Aorta (tissue), 5 donors: ENCODE measurements at regions not wholly inside any gene's neighbourhood (a gene's known extent, or its start where the extent isn't known, plus 50 kb on each side); places are given as distances from the start of the nearest gene placed in this dataset.

ENCODE experiments used
- ATAC-seq: fragments of 200-7000 bp; cut with Tn5 transposase; one replicate; pipeline ENCODE4 v1.9.1; 2022; ENCODE audit warnings: moderate library complexity; ENCODE audit not compliant: low FRiP score
- DNase-seq, 2 donors: peaks; one replicate each; pipeline ENCODE4 v3.0.0-alpha.2; 2020
- H3K27ac ChIP-seq, 2 donors: one replicate each; pipeline ENCODE4 v1.5.1; 2013; ENCODE audit warnings: low read length in 2 of 2, mild to moderate bottlenecking in 2 of 2, moderate library complexity in 2 of 2, control low read depth in 1 of 2, inconsistent platforms in 1 of 2, low read depth in 1 of 2
- H3K27me3 ChIP-seq, 2 donors: one replicate each; pipeline ENCODE4 v1.6.1; 2013; ENCODE audit warnings: control low read depth in 1 of 2, low read length in 1 of 2, mild to moderate bottlenecking in 1 of 2, moderate library complexity in 1 of 2; ENCODE audit not compliant: insufficient read depth in 2 of 2, control insufficient read depth in 1 of 2
- H3K36me3 ChIP-seq, 2 donors: one replicate each; pipeline ENCODE4 v1.6.1; 2013; ENCODE audit warnings: control low read depth in 1 of 2, low read length in 1 of 2, mild to moderate bottlenecking in 1 of 2; ENCODE audit not compliant: insufficient read depth in 2 of 2, control insufficient read depth in 1 of 2
- H3K4me1 ChIP-seq, 2 donors: one replicate each; pipeline ENCODE4 v1.6.1; 2013; ENCODE audit warnings: low read length in 2 of 2, control low read depth in 1 of 2, mild to moderate bottlenecking in 1 of 2, moderate library complexity in 1 of 2; ENCODE audit not compliant: insufficient read depth in 2 of 2, control insufficient read depth in 1 of 2
- H3K4me3 ChIP-seq, 2 donors: one replicate each; pipeline ENCODE4 v1.5.1; 2013; ENCODE audit warnings: low read length in 2 of 2, control low read depth in 1 of 2, mild to moderate bottlenecking in 1 of 2
- H3K9me3 ChIP-seq: one replicate; pipeline ENCODE4 v1.6.1; 2013; ENCODE audit warnings: mild to moderate bottlenecking, low read length; ENCODE audit not compliant: control insufficient read depth
- WGBS, 2 donors: extraction: QIAGEN DNeasy Blood & Tissue Kit; methylation state at CpG; one replicate each; pipeline ENCODE4 v1.1.7; 2013; 5-methylcytosine and 5-hydroxymethylcytosine counted together
- intact Hi-C, 2 donors: fragments of 100-400 bp; cut with DNase I; formaldehyde crosslinking; loops; one replicate each; pipeline versions ENCODE4 v1.14.2 to v1.15.0; 2022
- donor health status: healthy with polysubstance abuse.
- donor health status: Bipolar disorder and iron deficiency.
- donor health status: DM: no; HTN: no; CAD: no.
- donor health status: DM: no; HTN: no; CAD: no.
- donor health status: DM: yes; HTN: yes; CAD: no.

GRCh38 chr5:75961818-75962217 is 121.4 kb upstream of the SV2C start:
- Histone ChIP-seq H3K36me3 (no peaks in the 10 kb centered on the region), H3K4me1 (no peaks in the 10 kb centered on the region), H3K4me3 (no peak overlapping the region), H3K27ac (no peak overlapping the region), H3K27me3 (no peaks in the 10 kb centered on the region), H3K9me3 (peaks cover 5% of the 10 kb centered on the region)
- 56 to 65% methylated on average over 1 of the region's 1 CpG for WGBS, 2 donors
- ATAC-seq (no peak), DNase-seq (no peak)
- intact Hi-C loops = no loop called here

GRCh38 chr5:75960129-75960528 is 123.1 kb upstream of the SV2C start:
- DNase-seq = no peak

GRCh38 chr5:75952963-75953362 is 130.2 kb upstream of the SV2C start:
- Histone ChIP-seq H3K27ac (no peak overlapping the region), H3K4me1 (no peaks in the 10 kb centered on the region), H3K9me3 (no peaks in the 10 kb centered on the region), H3K4me3 (no peak overlapping the region), H3K36me3 (no peaks in the 10 kb centered on the region), H3K27me3 (no peaks in the 10 kb centered on the region)
- no peak for ATAC-seq
- DNase-seq = no peak
- 50 to 52% methylated on average over 1 of the region's 1 CpG for WGBS, 2 donors
- intact Hi-C loops = no loop called here

More at GRCh38 chr5:75960129-75960528, 123.1 kb upstream of the SV2C start:
- peaks cover 5% of the 10 kb centered on the region for H3K9me3 ChIP-seq
- ATAC-seq = no peak
- intact Hi-C loops = no loop called here
- no peaks in the 10 kb centered on the region for H3K4me1 ChIP-seq
- no peaks in the 10 kb centered on the region for H3K27me3 ChIP-seq
- no peak overlapping the region for H3K4me3 ChIP-seq
- H3K36me3 ChIP-seq = no peaks in the 10 kb centered on the region
- H3K27ac ChIP-seq = no peak overlapping the region

GRCh38 chr5:75952291-75952690 is 130.9 kb upstream of the SV2C start:
- H3K4me1 ChIP-seq = no peaks in the 10 kb centered on the region
- ATAC-seq (no peak), DNase-seq (no peak)
- peaks cover 1% of the 10 kb centered on the region for H3K9me3 ChIP-seq
- intact Hi-C loops = no loop called here
- no peaks in the 10 kb centered on the region for H3K27me3 ChIP-seq
- WGBS, 2 donors = 42 to 63% methylated on average over 1 of the region's 1 CpG
- H3K4me3 ChIP-seq = no peak overlapping the region
- H3K36me3 ChIP-seq = no peaks in the 10 kb centered on the region
- no peak overlapping the region for H3K27ac ChIP-seq

GRCh38 chr5:75951716-75952115 is 131.5 kb upstream of the SV2C start:
- Histone ChIP-seq H3K27me3 (no peaks in the 10 kb centered on the region), H3K27ac (no peak overlapping the region), H3K9me3 (peaks cover 1% of the 10 kb centered on the region), H3K36me3 (no peaks in the 10 kb centered on the region), H3K4me1 (no peaks in the 10 kb centered on the region), H3K4me3 (no peak overlapping the region)
- 63 to 70% methylated on average over 2 of the region's 2 CpGs for WGBS, 2 donors
- DNase-seq (no peak), ATAC-seq (no peak)
- intact Hi-C loops = no loop called here

GRCh38 chr5:75951158-75951557 is 132.0 kb upstream of the SV2C start:
- Histone ChIP-seq H3K27me3 (no peaks in the 10 kb centered on the region), H3K9me3 (peaks cover 1% of the 10 kb centered on the region), H3K4me1 (no peaks in the 10 kb centered on the region), H3K36me3 (no peaks in the 10 kb centered on the region), H3K4me3 (no peak overlapping the region), H3K27ac (no peak overlapping the region)
- intact Hi-C loops = no loop called here
- WGBS, 2 donors = 51 to 74% methylated on average over 1 of the region's 1 CpG
- ATAC-seq (no peak), DNase-seq (no peak)

- H3K36me3 ChIP-seq = no peaks in the 10 kb centered on the region
- H3K27ac ChIP-seq = no peak overlapping the region
- H3K4me1 ChIP-seq = no peaks in the 10 kb centered on the region
- WGBS, 2 donors = 60 to 68% methylated on average over 3 of the region's 3 CpGs
- DNase-seq = no peak
- H3K27me3 ChIP-seq = no peaks in the 10 kb centered on the region
- H3K4me3 ChIP-seq = no peak overlapping the region
- intact Hi-C loops = no loop called here
- peaks cover 1% of the 10 kb centered on the region for H3K9me3 ChIP-seq
- ATAC-seq = no peak
Observed at GRCh38 chr5:75948438-75948837, 134.7 kb upstream of the SV2C start.

GRCh38 chr5:75940418-75940817 is 142.8 kb upstream of the SV2C start:
- Histone ChIP-seq H3K9me3 (peaks cover 4% of the 10 kb centered on the region), H3K36me3 (no peaks in the 10 kb centered on the region), H3K27me3 (no peaks in the 10 kb centered on the region), H3K4me3 (no peak overlapping the region), H3K27ac (no peak overlapping the region), H3K4me1 (no peaks in the 10 kb centered on the region)
- DNase-seq = no peak
- 49 to 64% methylated on average over 2 of the region's 2 CpGs for WGBS, 2 donors
- no peak for ATAC-seq
- intact Hi-C loops = no loop called here

GRCh38 chr5:75935572-75935971 is 147.6 kb upstream of the SV2C start:
- WGBS, 2 donors = 53 to 59% methylated on average over 4 of the region's 4 CpGs
- intact Hi-C loops = no loop called here

More at GRCh38 chr5:75935572-75935971, 147.6 kb upstream of the SV2C start:
- no peak overlapping the region for H3K4me3 ChIP-seq
- H3K27ac ChIP-seq = no peak overlapping the region
- no peaks in the 10 kb centered on the region for H3K9me3 ChIP-seq
- H3K4me1 ChIP-seq = no peaks in the 10 kb centered on the region
- no peaks in the 10 kb centered on the region for H3K36me3 ChIP-seq
- no peaks in the 10 kb centered on the region for H3K27me3 ChIP-seq
- ATAC-seq (no peak), DNase-seq (no peak)
